GM10266 (cell line): ENCODE measurements at regions not wholly inside any gene's neighbourhood (a gene's known extent, or its start where the extent isn't known, plus 50 kb on each side); places are given as distances from the start of the nearest gene placed in this dataset.

Experiments used
- DNase-seq: peaks from one replicate; pipeline ENCODE4 v3.0.0; 2012; ENCODE audit errors: extremely low spot score
- CTCF ChIP-seq: IDR thresholded peaks from 2 replicates; pipeline ENCODE4 v1.5.1; 2012; ENCODE audit warnings: mild to moderate bottlenecking, low read depth; ENCODE audit not compliant: control insufficient read depth, insufficient read depth; ENCODE audit errors: missing control alignments

- no peak for TF ChIP-seq CTCF
- no peak for DNase-seq
Observed at GRCh38 chr7:81887098-81888090, 117.5 kb upstream of the HGF start.

GRCh38 chr7:81886211-81886764 is 116.4 kb upstream of the HGF start:
- no peak for TF ChIP-seq CTCF
- DNase-seq, result no peak

- no peak for TF ChIP-seq CTCF
- no peak for DNase-seq
Observed at GRCh38 chr7:81884817-81885216, 115.0 kb upstream of the HGF start.

- no peak for TF ChIP-seq CTCF
- peak; percentile 3 for DNase-seq
Observed at GRCh38 chr7:81883801-81884393, 114.0 kb upstream of the HGF start.

GRCh38 chr7:81882086-81882485 is 112.2 kb upstream of the HGF start:
- DNase-seq, result no peak
- no peak for TF ChIP-seq CTCF

GRCh38 chr7:81877890-81878289 is 108.0 kb upstream of the HGF start:
- no peak for TF ChIP-seq CTCF
- DNase-seq, result no peak

GRCh38 chr7:81873559-81873958 is 103.7 kb upstream of the HGF start:
- no peak for TF ChIP-seq CTCF
- DNase-seq, result no peak
